Keratinocyte (primary cell): ENCODE measurements at regions not wholly inside any gene's neighbourhood (a gene's known extent, or its start where the extent isn't known, plus 50 kb on each side); places are given as distances from the start of the nearest gene placed in this dataset.

Experiments used
- EZH2 ChIP-seq: IDR thresholded peaks from one replicate; pipeline ENCODE4 v1.6.1; 2012; ENCODE audit warnings: inconsistent platforms, mild to moderate bottlenecking, low read length, moderate library complexity
- TF ChIP-seq, protein P1 (sequence below), 3 experiments: IDR thresholded peaks in 1 of 3; conservative IDR thresholded peaks in 1 of 3; optimal IDR thresholded peaks in 1 of 3; 2 replicates in 2 of 3; 3 replicates in 1 of 3; pipeline versions ENCODE3 to v1.5.1; 2011; ENCODE audit warnings: low read length in 3 of 3, mild to moderate bottlenecking in 3 of 3, moderate library complexity in 2 of 3, control low read depth in 1 of 3, inconsistent platforms in 1 of 3; ENCODE audit not compliant: insufficient read depth in 2 of 3; ENCODE audit errors: extremely low read depth in 1 of 3

DNA sequence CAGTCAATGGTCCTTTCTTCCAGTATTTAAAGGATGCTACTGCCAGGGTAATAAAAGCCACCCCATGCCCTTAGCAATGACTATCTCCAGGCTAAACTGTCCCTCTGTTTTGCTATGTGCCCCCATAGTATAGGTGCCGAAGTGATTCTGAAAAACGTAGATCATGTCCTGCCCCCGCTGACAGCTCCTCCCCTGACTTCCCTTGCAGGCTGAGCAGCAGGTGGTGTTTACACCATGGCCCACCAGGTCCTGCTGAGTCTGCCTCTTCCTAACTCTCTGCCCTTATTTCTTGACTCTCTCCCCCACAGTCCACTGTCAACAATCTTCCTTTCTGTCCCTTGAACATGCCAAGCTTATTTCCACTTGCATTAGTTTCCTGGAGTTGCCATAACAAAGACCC lies 352.5 kb upstream of the TSHZ2 start:
- TF ChIP-seq, protein P1, sequence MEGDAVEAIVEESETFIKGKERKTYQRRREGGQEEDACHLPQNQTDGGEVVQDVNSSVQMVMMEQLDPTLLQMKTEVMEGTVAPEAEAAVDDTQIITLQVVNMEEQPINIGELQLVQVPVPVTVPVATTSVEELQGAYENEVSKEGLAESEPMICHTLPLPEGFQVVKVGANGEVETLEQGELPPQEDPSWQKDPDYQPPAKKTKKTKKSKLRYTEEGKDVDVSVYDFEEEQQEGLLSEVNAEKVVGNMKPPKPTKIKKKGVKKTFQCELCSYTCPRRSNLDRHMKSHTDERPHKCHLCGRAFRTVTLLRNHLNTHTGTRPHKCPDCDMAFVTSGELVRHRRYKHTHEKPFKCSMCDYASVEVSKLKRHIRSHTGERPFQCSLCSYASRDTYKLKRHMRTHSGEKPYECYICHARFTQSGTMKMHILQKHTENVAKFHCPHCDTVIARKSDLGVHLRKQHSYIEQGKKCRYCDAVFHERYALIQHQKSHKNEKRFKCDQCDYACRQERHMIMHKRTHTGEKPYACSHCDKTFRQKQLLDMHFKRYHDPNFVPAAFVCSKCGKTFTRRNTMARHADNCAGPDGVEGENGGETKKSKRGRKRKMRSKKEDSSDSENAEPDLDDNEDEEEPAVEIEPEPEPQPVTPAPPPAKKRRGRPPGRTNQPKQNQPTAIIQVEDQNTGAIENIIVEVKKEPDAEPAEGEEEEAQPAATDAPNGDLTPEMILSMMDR (optimal IDR thresholded peaks at IDR 0.05 in 1 of 3, IDR thresholded peaks at IDR 0.05 in 1 of 3, conservative IDR thresholded peaks at IDR 0.05 in 1 of 3; ENCODE audit: extremely low read depth in 1 of 3, insufficient read depth in 2 of 3, low read length in 3 of 3): no peak
- TF ChIP-seq EZH2: no peak
